D721Med (cell line): ENCODE measurements at regions not wholly inside any gene's neighbourhood (a gene's known extent, or its start where the extent isn't known, plus 50 kb on each side); places are given as distances from the start of the nearest gene placed in this dataset.
"Not testable (repeated sequence)": the region's sequence is repeated elsewhere in the genome, so short reads cannot be mapped to it uniquely, and the experiment has no call there.

Source experiments
- DNase-seq: peaks from one replicate; pipeline ENCODE4 v3.0.0; 2011; ENCODE audit warnings: low spot score; ENCODE audit not compliant: insufficient read length
- FAIRE-seq: peaks from 2 replicates; lab custom pipeline; 2011; peaks lifted over from hg19 to GRCh38; lab: Jason Lieb, UNC
- CTCF ChIP-seq: IDR thresholded peaks from 2 replicates; pipeline ENCODE4 v1.5.1; 2012; ENCODE audit warnings: mild to moderate bottlenecking, control low read depth; ENCODE audit not compliant: insufficient read depth; ENCODE audit errors: missing control alignments

DNA sequence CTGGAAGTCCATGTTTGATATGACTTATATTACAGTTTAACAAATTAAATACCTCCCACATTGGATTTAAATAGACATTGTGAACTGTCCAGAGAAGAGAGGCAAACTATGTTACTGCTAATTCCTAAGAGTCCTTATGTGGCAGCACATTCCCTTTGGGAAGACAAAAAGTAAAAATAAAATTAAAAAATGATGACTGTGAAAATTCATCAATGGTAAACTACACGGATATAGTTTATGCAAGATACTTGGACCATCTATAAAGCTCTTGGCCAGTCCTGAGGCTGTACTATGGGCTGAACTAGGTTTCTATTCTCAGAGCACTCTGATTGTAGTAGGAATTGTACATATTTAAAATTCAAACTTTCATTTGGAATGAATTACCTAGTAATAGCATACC lies 206.4 kb downstream of the LRRK2 start:
- no peak for DNase-seq
- FAIRE-seq: no peak
- no peak for TF ChIP-seq CTCF

- no peak for FAIRE-seq
- TF ChIP-seq CTCF: no peak
- no peak for DNase-seq
Measured at GRCh38 chr12:40435251-40435650, 210.5 kb downstream of the LRRK2 start.

- FAIRE-seq: no peak
- no peak for TF ChIP-seq CTCF
- no peak for DNase-seq
Measured at GRCh38 chr12:40435951-40436350, 211.2 kb downstream of the LRRK2 start.

GRCh38 chr12:40436564-40436963 lies 211.8 kb downstream of the LRRK2 start:
- TF ChIP-seq CTCF: no peak
- DNase-seq (no peak), FAIRE-seq (no peak)

GRCh38 chr12:40439771-40440492 lies 215.1 kb downstream of the LRRK2 start:
- no peak for TF ChIP-seq CTCF
- no peak for DNase-seq
- no peak for FAIRE-seq

- DNase-seq: no peak
- no peak for TF ChIP-seq CTCF
- no peak for FAIRE-seq
Measured at GRCh38 chr12:40444174-40444573, 219.4 kb downstream of the LRRK2 start.

DNA sequence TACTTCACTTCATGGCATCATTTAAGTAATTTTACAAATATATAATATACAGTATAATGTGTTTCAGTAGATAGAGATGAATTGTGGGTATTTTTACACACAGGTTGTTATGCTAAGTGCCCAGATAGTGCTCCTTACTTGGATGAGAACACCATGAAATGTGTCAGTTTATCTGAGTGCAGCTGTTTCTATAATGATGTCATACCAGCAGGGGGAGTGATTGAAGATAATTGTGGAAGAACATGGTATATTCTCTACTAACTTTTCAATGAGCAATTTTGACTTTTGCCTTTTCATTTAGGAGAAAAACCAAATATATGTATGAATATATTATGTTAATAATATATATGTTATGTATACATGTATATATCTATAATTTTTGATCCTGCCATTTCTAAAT lies 221.6 kb downstream of the LRRK2 start:
- FAIRE-seq: no peak
- DNase-seq: no peak
- peak; percentile 50 for TF ChIP-seq CTCF

DNA sequence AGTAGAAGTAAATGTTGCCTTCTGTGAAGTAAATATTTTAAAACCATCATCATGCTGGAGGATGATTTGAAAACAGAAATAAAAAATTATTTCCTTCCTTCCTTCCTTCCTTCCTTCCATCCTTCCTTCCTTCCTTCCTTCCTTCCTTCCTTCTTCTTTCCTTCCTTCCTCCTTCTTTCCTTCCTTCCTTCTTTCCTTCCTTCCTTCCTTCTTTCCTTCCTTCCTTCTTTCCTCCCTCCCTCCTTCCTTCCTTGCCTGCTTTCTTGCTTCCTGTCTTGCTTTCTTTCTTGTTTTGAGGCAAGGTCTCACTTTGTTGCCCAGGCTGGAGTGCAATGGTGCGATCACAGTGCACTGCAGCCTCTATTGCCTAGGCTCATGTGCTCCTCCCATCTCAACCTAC lies 223.7 kb downstream of the LRRK2 start:
- FAIRE-seq, DNase-seq: not testable (repeated sequence)
